Nephron (organoid): ENCODE measurements at regions not wholly inside any gene's neighbourhood (a gene's known extent, or its start where the extent isn't known, plus 50 kb on each side); places are given as distances from the start of the nearest gene placed in this dataset.

Experiments
- H3K27ac Mint-ChIP-seq, 3 experiments: 2 replicates each; pipeline ENCODE4 v1.8.0; 2020; ENCODE audit warnings: mixed read lengths in 3 of 3, mild to moderate bottlenecking in 2 of 3, moderate library complexity in 1 of 3
- H3K27me3 Mint-ChIP-seq: 2 replicates; pipeline ENCODE4 v1.8.0; 2021; ENCODE audit warnings: low read depth, mild to moderate bottlenecking, moderate library complexity, mixed read lengths
- H3K36me3 Mint-ChIP-seq: 2 replicates; pipeline ENCODE4 v1.8.0; 2020; ENCODE audit warnings: low read depth, mixed read lengths
- H3K4me1 Mint-ChIP-seq: 2 replicates; pipeline ENCODE4 v1.8.0; 2020; ENCODE audit warnings: mixed read lengths
- H3K4me3 Mint-ChIP-seq, 3 experiments: 2 replicates each; pipeline ENCODE4 v1.8.0; 2020; ENCODE audit warnings: mild to moderate bottlenecking in 3 of 3, mixed read lengths in 3 of 3, moderate library complexity in 2 of 3
- H3K9me3 Mint-ChIP-seq: 2 replicates; pipeline ENCODE4 v1.8.0; 2020; ENCODE audit warnings: mixed read lengths
- TF ChIP-seq, protein P1 (sequence below), 3 experiments: fragments of 200-600 bp; sonication (generic); IDR thresholded peaks; one replicate each; pipeline ENCODE4 v1.5.0; 2021; ENCODE audit warnings: antibody characterized with exemption in 3 of 3; ENCODE audit not compliant: unreplicated experiment in 3 of 3

DNA sequence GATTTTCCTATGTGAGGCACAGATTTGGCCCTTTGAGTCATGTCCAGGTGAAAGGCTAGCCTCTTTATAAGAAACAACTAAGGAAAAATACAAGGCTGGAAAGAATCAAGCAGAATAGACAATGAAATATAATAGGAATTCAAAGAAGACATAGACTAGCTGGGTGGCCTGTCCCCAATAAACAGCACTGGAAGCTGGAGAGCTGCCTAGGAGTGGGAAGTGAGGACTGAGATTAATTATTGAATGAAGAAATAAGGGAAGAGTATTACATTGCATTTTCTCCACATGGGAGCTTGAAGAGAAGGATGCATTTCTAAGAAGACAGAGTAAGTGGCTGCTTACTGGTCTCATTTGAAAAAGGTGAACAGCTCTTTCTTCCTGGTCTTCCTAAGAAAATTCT, 100.0 kb downstream of the CCDC34 start:
- Mint-ChIP-seq H3K27me3 (no peaks in the 10 kb centered on the region), H3K27ac (peak overlapping the region in 2 of 3 experiments; percentile 10 to 62), H3K4me1 (peaks cover 11% of the 10 kb centered on the region), H3K4me3 (no peak overlapping the region), H3K36me3 (no peaks in the 10 kb centered on the region), H3K9me3 (peaks cover 11% of the 10 kb centered on the region)
- TF ChIP-seq, protein P1, sequence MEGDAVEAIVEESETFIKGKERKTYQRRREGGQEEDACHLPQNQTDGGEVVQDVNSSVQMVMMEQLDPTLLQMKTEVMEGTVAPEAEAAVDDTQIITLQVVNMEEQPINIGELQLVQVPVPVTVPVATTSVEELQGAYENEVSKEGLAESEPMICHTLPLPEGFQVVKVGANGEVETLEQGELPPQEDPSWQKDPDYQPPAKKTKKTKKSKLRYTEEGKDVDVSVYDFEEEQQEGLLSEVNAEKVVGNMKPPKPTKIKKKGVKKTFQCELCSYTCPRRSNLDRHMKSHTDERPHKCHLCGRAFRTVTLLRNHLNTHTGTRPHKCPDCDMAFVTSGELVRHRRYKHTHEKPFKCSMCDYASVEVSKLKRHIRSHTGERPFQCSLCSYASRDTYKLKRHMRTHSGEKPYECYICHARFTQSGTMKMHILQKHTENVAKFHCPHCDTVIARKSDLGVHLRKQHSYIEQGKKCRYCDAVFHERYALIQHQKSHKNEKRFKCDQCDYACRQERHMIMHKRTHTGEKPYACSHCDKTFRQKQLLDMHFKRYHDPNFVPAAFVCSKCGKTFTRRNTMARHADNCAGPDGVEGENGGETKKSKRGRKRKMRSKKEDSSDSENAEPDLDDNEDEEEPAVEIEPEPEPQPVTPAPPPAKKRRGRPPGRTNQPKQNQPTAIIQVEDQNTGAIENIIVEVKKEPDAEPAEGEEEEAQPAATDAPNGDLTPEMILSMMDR (IDR thresholded peaks at IDR 0.05; ENCODE audit: unreplicated experiment in 3 of 3) = no peak

DNA sequence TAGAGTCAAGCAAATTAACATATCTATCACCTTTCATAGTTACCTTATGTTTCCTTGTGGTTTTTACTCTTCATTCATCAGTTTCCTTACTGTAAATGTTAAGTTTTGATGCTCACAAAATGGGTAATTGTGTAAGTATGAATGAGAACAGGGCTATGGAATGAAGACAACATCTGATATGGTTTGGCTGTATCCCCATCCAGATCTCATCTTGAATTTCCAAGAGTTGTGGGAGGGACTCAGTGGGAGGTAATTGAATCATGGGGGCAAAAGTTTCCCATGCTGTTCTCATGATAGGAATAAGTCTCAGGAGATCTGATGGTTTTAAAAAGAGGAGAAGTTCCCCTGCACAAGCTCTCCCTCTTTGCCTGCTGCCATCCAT, 107.6 kb downstream of the CCDC34 start:
- H3K9me3 Mint-ChIP-seq = peaks cover 18% of the 10 kb centered on the region
- TF ChIP-seq, protein P1 (IDR thresholded peaks at IDR 0.05; ENCODE audit: unreplicated experiment in 3 of 3) = no peak
- H3K4me1 Mint-ChIP-seq = peaks cover 46% of the 10 kb centered on the region
- H3K36me3 Mint-ChIP-seq = no peaks in the 10 kb centered on the region
- H3K4me3 Mint-ChIP-seq = no peak overlapping the region
- H3K27me3 Mint-ChIP-seq = peaks cover 6% of the 10 kb centered on the region
- peak overlapping the region in 2 of 3 experiments; percentile 87 to 94 for H3K27ac Mint-ChIP-seq

DNA sequence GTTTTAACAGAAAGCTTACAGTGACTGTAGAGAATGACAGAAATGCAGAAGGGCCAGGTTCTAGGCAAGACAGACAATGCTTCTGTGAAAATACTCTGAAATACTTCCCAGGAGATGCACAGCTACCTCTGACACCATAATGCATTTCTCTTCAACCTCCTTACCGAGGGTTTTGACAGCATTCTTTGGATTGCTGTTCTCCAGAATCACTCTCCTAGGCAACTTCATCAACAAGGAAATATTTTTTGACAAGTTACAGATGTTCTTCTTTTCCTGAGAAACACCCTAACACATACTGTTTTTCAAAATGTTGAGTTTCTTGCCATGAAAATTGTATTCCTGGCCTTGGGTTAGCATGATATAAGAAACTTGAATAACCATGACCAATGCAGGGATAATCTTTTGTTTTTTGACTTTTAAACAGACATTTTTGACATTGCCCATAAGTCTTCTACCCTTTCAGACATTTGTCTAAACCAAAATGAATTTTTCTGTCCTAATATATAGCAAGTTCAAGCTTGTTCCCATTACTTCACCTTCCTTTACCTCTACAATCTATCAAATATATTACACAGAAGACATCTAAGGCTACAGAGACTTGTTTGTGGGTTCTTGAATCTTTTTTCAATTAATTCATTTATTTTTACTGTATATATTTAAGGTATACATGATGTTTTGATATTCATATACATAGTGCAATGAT, 108.1 kb downstream of the CCDC34 start:
- peaks cover 51% of the 10 kb centered on the region for H3K4me1 Mint-ChIP-seq
- H3K9me3 Mint-ChIP-seq = peaks cover 18% of the 10 kb centered on the region
- H3K27ac Mint-ChIP-seq = peak overlapping the region; percentile 37 to 94 (median 87)
- peaks cover 6% of the 10 kb centered on the region for H3K27me3 Mint-ChIP-seq
- no peak overlapping the region for H3K4me3 Mint-ChIP-seq
- TF ChIP-seq, protein P1 (IDR thresholded peaks at IDR 0.05; ENCODE audit: unreplicated experiment in 3 of 3) = no peak
- no peaks in the 10 kb centered on the region for H3K36me3 Mint-ChIP-seq

DNA sequence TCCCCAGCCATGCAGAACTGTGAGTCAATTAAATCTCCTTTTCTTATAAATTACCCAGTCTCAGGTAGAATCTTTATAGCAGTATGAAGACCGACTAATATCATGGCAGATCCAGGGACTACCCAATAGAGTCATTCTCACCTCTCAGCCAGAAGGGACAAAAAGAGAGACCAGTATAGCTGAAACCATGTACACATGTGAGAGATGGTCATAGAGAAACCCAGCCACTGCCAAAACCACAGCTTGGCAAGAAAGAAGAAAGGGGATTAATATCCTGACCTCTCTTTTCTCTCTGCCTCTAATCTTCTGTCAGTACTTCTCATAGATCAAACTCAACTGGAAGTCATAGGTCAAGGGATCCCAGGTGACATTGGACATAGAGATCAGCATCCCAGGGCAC, 109.8 kb downstream of the CCDC34 start:
- Mint-ChIP-seq H3K27me3 (peaks cover 6% of the 10 kb centered on the region), H3K27ac (peak overlapping the region in 2 of 3 experiments; percentile 35 to 94), H3K9me3 (peaks cover 18% of the 10 kb centered on the region), H3K4me3 (no peak overlapping the region), H3K4me1 (peaks cover 64% of the 10 kb centered on the region), H3K36me3 (no peaks in the 10 kb centered on the region)
- TF ChIP-seq, protein P1 (IDR thresholded peaks at IDR 0.05; ENCODE audit: unreplicated experiment in 3 of 3) = no peak

DNA sequence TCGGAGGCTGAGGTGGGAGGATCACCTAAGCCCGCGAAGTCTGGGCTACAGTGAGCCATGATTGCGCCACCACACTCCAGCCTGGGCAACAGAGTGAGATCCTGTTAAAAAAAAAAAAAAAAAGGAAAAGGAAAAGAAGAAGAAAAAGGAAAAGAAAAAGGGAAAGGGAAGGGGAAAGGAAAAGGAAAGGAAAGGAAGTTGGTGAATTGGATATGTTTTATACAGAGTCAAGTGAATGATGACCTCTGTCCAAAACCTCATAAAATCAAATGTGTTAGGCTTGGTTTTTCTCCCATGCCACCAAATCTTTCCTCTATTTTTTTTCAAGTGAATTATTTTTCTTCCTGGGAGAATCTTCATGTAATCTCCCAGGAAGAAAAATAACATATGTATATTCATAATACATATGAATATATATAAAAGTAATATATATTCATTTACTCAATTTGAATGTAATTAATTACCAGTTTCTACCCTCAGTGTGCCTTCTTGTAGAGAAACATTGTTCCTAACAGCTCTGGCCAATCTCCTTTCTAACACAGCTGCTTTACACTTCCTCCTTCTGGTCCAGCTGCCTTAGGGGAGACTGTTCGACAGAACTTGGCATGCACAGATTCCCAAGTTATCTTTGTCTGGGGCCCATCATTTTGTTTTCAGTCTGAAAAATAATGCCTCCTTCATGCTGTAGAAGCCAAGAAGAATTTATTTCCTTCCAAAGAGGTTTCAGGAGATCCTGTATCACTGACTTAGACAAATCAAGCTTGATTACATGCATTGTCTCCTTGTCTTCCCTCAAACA, 111.9 kb downstream of the CCDC34 start:
- peaks cover 8% of the 10 kb centered on the region for H3K9me3 Mint-ChIP-seq
- TF ChIP-seq, protein P1 (IDR thresholded peaks at IDR 0.05; ENCODE audit: unreplicated experiment in 3 of 3) = no peak
- H3K27me3 Mint-ChIP-seq = peaks cover 6% of the 10 kb centered on the region
- H3K27ac Mint-ChIP-seq = peak overlapping the region; percentile 25 to 89 (median 73)
- no peak overlapping the region for H3K4me3 Mint-ChIP-seq
- H3K4me1 Mint-ChIP-seq = peaks cover 79% of the 10 kb centered on the region
- H3K36me3 Mint-ChIP-seq = no peaks in the 10 kb centered on the region
